Fibroblast of the aortic adventitia (primary cell): ENCODE measurements at regions not wholly inside any gene's neighbourhood (a gene's known extent, or its start where the extent isn't known, plus 50 kb on each side); places are given as distances from the start of the nearest gene placed in this dataset.
"Not testable (repeated sequence)": the region's sequence is repeated elsewhere in the genome, so short reads cannot be mapped to it uniquely, and the experiment has no call there.

ENCODE experiments used
- DNase-seq: peaks from one replicate; pipeline ENCODE4 v3.0.0-alpha.2; 2010; ENCODE audit warnings: low read depth
- H3K4me3 ChIP-seq: 2 replicates; pipeline ENCODE4 v1.5.1; 2011; ENCODE audit warnings: low read depth, mild to moderate bottlenecking, control low read depth, low read length, moderate library complexity
- CTCF ChIP-seq: IDR thresholded peaks from 2 replicates; pipeline ENCODE4 v1.5.1; 2011; ENCODE audit warnings: mild to moderate bottlenecking, low read length, control low read depth, inconsistent platforms; ENCODE audit not compliant: insufficient read depth

DNA sequence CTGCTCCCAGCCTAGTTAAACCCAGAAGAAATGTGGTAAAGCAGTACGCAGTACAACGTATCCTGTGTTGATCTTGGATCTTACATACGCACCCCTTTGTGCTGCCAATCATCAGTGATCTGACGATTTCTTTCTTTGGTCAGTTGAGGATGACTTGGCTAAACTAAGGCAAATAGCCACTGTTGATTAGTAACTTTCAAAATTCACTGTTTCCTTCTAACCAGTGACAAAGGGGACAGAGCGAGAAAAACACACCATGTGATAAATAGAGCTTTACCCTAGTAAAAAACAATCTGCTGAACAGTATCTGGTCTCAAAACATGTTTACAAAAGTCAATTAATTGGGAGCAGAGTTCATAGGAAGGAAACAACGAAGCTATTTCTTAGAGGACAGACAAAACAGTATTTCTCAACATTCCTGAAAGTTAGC is 123.2 kb upstream of the RAB18 start:
- H3K4me3 ChIP-seq = no peak overlapping the region
- no peak for TF ChIP-seq CTCF
- DNase-seq = no peak

- DNase-seq, H3K4me3 ChIP-seq: not testable (repeated sequence)
These were observed 125.1 kb upstream of the RAB18 start for GRCh38 chr10:27379041-27379440.

- H3K4me3 ChIP-seq = no peak overlapping the region
- TF ChIP-seq CTCF = no peak
- DNase-seq = no peak
These were observed 130.4 kb upstream of the RAB18 start for GRCh38 chr10:27373566-27374160.

GRCh38 chr10:27372095-27372494 is 131.5 kb upstream of the ACBD5 start:
- TF ChIP-seq CTCF = no peak
- DNase-seq = no peak
- H3K4me3 ChIP-seq = no peak overlapping the region

GRCh38 chr10:27371375-27371774 is 130.8 kb upstream of the ACBD5 start:
- H3K4me3 ChIP-seq = not testable (repeated sequence)

GRCh38 chr10:27369880-27370279 is 129.3 kb upstream of the ACBD5 start:
- TF ChIP-seq CTCF = no peak
- peak; percentile 25 for DNase-seq

More at GRCh38 chr10:27371375-27371774, 130.8 kb upstream of the ACBD5 start:
- not testable (repeated sequence) for DNase-seq

GRCh38 chr10:27368706-27369105 is 128.1 kb upstream of the ACBD5 start:
- TF ChIP-seq CTCF = no peak
- DNase-seq = no peak

More at GRCh38 chr10:27369880-27370279, 129.3 kb upstream of the ACBD5 start:
- no peak overlapping the region for H3K4me3 ChIP-seq

DNA sequence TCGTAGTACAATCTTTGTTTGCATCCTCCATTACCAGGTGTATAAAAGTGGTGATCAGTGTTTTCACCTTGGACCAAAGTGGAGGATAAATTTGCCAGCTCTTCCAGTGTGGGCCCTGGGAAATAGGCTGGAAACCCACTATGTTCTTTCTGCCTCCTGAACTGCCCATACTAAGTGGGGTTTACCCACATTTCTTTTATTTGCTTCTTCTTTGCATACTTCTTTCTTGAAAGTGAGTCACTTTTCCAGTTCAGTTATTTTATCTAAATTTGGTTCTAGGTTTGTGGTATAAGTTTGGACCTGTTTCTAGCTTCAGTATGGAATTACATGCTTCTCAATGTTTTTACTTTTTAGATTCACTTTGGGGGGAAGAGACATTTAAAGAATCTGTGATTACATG is 126.2 kb upstream of the ACBD5 start:
- DNase-seq = no peak
- TF ChIP-seq CTCF = no peak

More at GRCh38 chr10:27368706-27369105, 128.1 kb upstream of the ACBD5 start:
- no peak overlapping the region for H3K4me3 ChIP-seq

More for the DNA sequence above, 126.2 kb upstream of the ACBD5 start:
- no peak overlapping the region for H3K4me3 ChIP-seq
